ENCODE measurements at regions not wholly inside any gene's neighbourhood (a gene's known extent, or its start where the extent isn't known, plus 50 kb on each side); places are given as distances from the start of the nearest gene placed in this dataset.
"Not testable (repeated sequence)": the region's sequence is repeated elsewhere in the genome, so short reads cannot be mapped to it uniquely, and the experiment has no call there.

- no peak for TF ChIP-seq CTCF (conservative IDR thresholded peaks at IDR 0.05)
- Mint-ChIP-seq H3K9me3 (no peaks in the 10 kb centered on the region), H3K27me3 (ENCODE audit: low read depth) (peaks cover 6% of the 10 kb centered on the region), H3K4me3 (no peak overlapping the region), H3K36me3 (ENCODE audit: low read depth) (no peaks in the 10 kb centered on the region), H3K27ac (ENCODE audit: unreplicated experiment) (peak overlapping the region; percentile 64), H3K4me1 (no peaks in the 10 kb centered on the region)
- DNase-seq (ENCODE audit: low read depth, low spot score) = no peak
Measured at GRCh38 chr2:134052173-134052572, 201.7 kb upstream of the MGAT5 start.

- Mint-ChIP-seq H3K36me3 (ENCODE audit: low read depth) (no peaks in the 10 kb centered on the region), H3K27me3 (ENCODE audit: low read depth) (peaks cover 6% of the 10 kb centered on the region), H3K9me3 (no peaks in the 10 kb centered on the region), H3K27ac (ENCODE audit: unreplicated experiment) (no peak overlapping the region), H3K4me1 (no peaks in the 10 kb centered on the region), H3K4me3 (no peak overlapping the region)
- TF ChIP-seq CTCF (conservative IDR thresholded peaks at IDR 0.05) = no peak
- DNase-seq (ENCODE audit: low read depth, low spot score) = no peak
Measured at GRCh38 chr2:134056173-134056572, 197.7 kb upstream of the MGAT5 start.

- H3K27ac Mint-ChIP-seq (ENCODE audit: unreplicated experiment); H3K4me1 Mint-ChIP-seq; H3K4me3 Mint-ChIP-seq; DNase-seq (ENCODE audit: low read depth, low spot score); H3K27me3 Mint-ChIP-seq (ENCODE audit: low read depth); H3K9me3 Mint-ChIP-seq: not testable (repeated sequence)
- H3K36me3 Mint-ChIP-seq (ENCODE audit: low read depth) = peaks cover 15% of the 10 kb centered on the region
Measured at GRCh38 chr2:134061066-134061465, 192.8 kb upstream of the MGAT5 start.

GRCh38 chr2:134062235-134062634 lies 191.6 kb upstream of the MGAT5 start:
- H3K9me3 Mint-ChIP-seq; H3K27ac Mint-ChIP-seq (ENCODE audit: unreplicated experiment); H3K4me3 Mint-ChIP-seq; H3K27me3 Mint-ChIP-seq (ENCODE audit: low read depth); DNase-seq (ENCODE audit: low read depth, low spot score); H3K4me1 Mint-ChIP-seq: not testable (repeated sequence)
- peaks cover 17% of the 10 kb centered on the region for H3K36me3 Mint-ChIP-seq (ENCODE audit: low read depth)

GRCh38 chr2:134063916-134064315 lies 190.0 kb upstream of the MGAT5 start:
- H3K27ac Mint-ChIP-seq (ENCODE audit: unreplicated experiment); H3K4me3 Mint-ChIP-seq; DNase-seq (ENCODE audit: low read depth, low spot score); H3K4me1 Mint-ChIP-seq; H3K9me3 Mint-ChIP-seq; H3K27me3 Mint-ChIP-seq (ENCODE audit: low read depth): not testable (repeated sequence)
- H3K36me3 Mint-ChIP-seq (ENCODE audit: low read depth) = peaks cover 17% of the 10 kb centered on the region

GRCh38 chr2:134070281-134070741 lies 183.6 kb upstream of the MGAT5 start:
- Mint-ChIP-seq H3K4me1 (peaks cover 4% of the 10 kb centered on the region), H3K9me3 (peaks cover 2% of the 10 kb centered on the region), H3K27me3 (ENCODE audit: low read depth) (no peaks in the 10 kb centered on the region), H3K27ac (ENCODE audit: unreplicated experiment) (no peak overlapping the region), H3K4me3 (no peak overlapping the region), H3K36me3 (ENCODE audit: low read depth) (peaks cover 3% of the 10 kb centered on the region)
- no peak for TF ChIP-seq CTCF (conservative IDR thresholded peaks at IDR 0.05)
- DNase-seq (ENCODE audit: low read depth, low spot score) = no peak

GRCh38 chr2:134072341-134072740 lies 181.5 kb upstream of the MGAT5 start:
- no peak for DNase-seq (ENCODE audit: low read depth, low spot score)
- Mint-ChIP-seq H3K4me1 (peaks cover 4% of the 10 kb centered on the region), H3K27me3 (ENCODE audit: low read depth) (no peaks in the 10 kb centered on the region), H3K9me3 (peaks cover 5% of the 10 kb centered on the region), H3K36me3 (ENCODE audit: low read depth) (no peaks in the 10 kb centered on the region), H3K4me3 (no peak overlapping the region), H3K27ac (ENCODE audit: unreplicated experiment) (no peak overlapping the region)
- TF ChIP-seq CTCF (conservative IDR thresholded peaks at IDR 0.05) = no peak

Data from neural crest cell (in vitro differentiated cells).